ENCODE measurements at regions not wholly inside any gene's neighbourhood (a gene's known extent, or its start where the extent isn't known, plus 50 kb on each side); places are given as distances from the start of the nearest gene placed in this dataset.
"Not testable (repeated sequence)": the region's sequence is repeated elsewhere in the genome, so short reads cannot be mapped to it uniquely, and the experiment has no call there.

DNA sequence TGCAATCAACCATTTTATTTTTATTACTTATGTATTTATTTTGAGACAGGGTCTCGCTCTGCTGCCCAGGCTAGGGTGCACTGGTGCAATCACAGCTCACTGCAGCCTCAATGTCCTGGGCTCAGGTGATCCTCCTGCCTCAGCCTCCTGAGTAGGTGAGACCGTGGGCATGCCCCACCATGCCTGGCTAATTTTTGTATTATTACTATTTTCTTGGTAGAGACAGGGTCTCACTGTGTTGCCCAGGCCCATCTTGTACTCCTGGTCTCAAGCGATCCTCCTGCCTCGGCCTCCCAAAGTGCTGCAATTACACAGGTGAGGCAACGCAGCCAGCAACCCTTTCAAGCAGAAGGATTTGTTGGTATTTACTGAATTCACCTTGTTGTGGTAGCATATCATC lies 60.3 kb upstream of the PPP2R3B start:
- no peak for DNase-seq (ENCODE audit: low read depth, low spot score)

DNA sequence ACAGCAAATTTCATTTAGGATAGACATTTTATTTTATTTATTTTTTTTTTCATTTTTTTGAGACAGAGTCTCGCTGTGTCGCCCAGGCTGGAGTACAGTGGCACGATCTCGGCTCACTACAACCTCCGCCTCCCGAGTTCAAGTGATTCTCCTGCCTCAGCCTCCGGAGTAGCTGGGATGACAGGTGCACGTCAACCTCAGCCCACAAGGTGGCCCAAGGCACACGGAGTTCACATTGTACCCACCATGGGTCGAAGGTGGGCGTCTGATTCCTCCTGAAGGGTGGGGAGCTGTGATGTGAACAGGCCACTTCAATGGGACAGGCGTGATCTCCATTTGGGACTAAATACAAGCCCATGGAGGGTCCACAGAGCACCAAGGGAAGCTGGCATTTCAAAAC lies 65.0 kb upstream of the PPP2R3B start:
- TF ChIP-seq, protein P1, sequence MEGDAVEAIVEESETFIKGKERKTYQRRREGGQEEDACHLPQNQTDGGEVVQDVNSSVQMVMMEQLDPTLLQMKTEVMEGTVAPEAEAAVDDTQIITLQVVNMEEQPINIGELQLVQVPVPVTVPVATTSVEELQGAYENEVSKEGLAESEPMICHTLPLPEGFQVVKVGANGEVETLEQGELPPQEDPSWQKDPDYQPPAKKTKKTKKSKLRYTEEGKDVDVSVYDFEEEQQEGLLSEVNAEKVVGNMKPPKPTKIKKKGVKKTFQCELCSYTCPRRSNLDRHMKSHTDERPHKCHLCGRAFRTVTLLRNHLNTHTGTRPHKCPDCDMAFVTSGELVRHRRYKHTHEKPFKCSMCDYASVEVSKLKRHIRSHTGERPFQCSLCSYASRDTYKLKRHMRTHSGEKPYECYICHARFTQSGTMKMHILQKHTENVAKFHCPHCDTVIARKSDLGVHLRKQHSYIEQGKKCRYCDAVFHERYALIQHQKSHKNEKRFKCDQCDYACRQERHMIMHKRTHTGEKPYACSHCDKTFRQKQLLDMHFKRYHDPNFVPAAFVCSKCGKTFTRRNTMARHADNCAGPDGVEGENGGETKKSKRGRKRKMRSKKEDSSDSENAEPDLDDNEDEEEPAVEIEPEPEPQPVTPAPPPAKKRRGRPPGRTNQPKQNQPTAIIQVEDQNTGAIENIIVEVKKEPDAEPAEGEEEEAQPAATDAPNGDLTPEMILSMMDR (IDR thresholded peaks at IDR 0.05 in 2 of 3, conservative IDR thresholded peaks at IDR 0.05 in 1 of 3; ENCODE audit: borderline replicate concordance in 1 of 3, insufficient read depth in 1 of 3, low read depth in 2 of 3, low read length in 2 of 3), result peak; percentile 8 to 23 (median 21); a peak in 1 of 6 replicates
- peak; percentile 22; the same call in 1 of the 2 replicates for TF ChIP-seq RAD21 (IDR thresholded peaks at IDR 0.05; ENCODE audit: low read depth)
- RAD21 ChIA-PET (ENCODE audit: low non-redundant PET in 1 of 2, low total read pairs in 2 of 2, uncharacterized antibody in 2 of 2, unreplicated experiment in 2 of 2), result not testable (repeated sequence)

More for the DNA sequence above, 60.3 kb upstream of the PPP2R3B start:
- no peaks in the 10 kb centered on the region for H3K36me3 ChIP-seq (ENCODE audit: control insufficient read depth in 1 of 2, insufficient read depth in 2 of 2, low read length in 2 of 2)
- ChIA-PET RAD21 (ENCODE audit: low non-redundant PET in 1 of 2, low total read pairs in 2 of 2, uncharacterized antibody in 2 of 2, unreplicated experiment in 2 of 2) (no interaction called here), CTCF (no interaction called here), POLR2A (no interaction called here)
- no peaks in the 10 kb centered on the region for H4K20me1 ChIP-seq (ENCODE audit: insufficient read depth)
- ATAC-seq, result no peak
- no peak overlapping the region for H3K9ac ChIP-seq (ENCODE audit: low read length)
- H3K9me3 ChIP-seq (ENCODE audit: control insufficient read depth in 1 of 2, insufficient read depth in 1 of 2, low read depth in 1 of 2, low read length in 2 of 2), result no peaks in the 10 kb centered on the region
- TF ChIP-seq, protein P1 (IDR thresholded peaks at IDR 0.05 in 2 of 3, conservative IDR thresholded peaks at IDR 0.05 in 1 of 3; ENCODE audit: borderline replicate concordance in 1 of 3, insufficient read depth in 1 of 3, low read depth in 2 of 3, low read length in 2 of 3), result no peak
- no peak for TF ChIP-seq CBX3 (IDR thresholded peaks at IDR 0.05; ENCODE audit: low read depth)
- TF ChIP-seq JUND (IDR thresholded peaks at IDR 0.05), result no peak
- no peak for TF ChIP-seq YY1 (IDR thresholded peaks at IDR 0.05; ENCODE audit: extremely low read depth, insufficient replicate concordance, low read depth, low read length)
- peaks cover 4% of the 10 kb centered on the region; the same call in 1 of the 2 replicates for H3K27me3 ChIP-seq (ENCODE audit: insufficient read depth, low read length)
- no peaks in the 10 kb centered on the region for H3K9me2 ChIP-seq (ENCODE audit: insufficient read depth)
- no peak overlapping the region for H3K4me2 ChIP-seq (ENCODE audit: low read length)
- H3K4me3 ChIP-seq (replicated peaks in 1 of 2; ENCODE audit: low read depth in 1 of 2, low read length in 2 of 2), result no peak overlapping the region
- no TSS peak for BruUV-seq (replicated peaks)
- no peak overlapping the region for H3K27ac ChIP-seq (ENCODE audit: low read depth, low read length)
- no peaks in the 10 kb centered on the region for H3K79me2 ChIP-seq (ENCODE audit: insufficient read depth, low read length)
- H3K4me1 ChIP-seq (ENCODE audit: control insufficient read depth in 1 of 2, insufficient read depth in 2 of 2, low read length in 2 of 2), result no peaks in the 10 kb centered on the region
- intact Hi-C loops (cut with micrococcal nuclease), result no loop called here
- H2AFZ ChIP-seq (ENCODE audit: low read depth, low read length, poor library complexity, severe bottlenecking), result no peak overlapping the region

More for the DNA sequence above, 65.0 kb upstream of the PPP2R3B start:
- H3K4me1 ChIP-seq (ENCODE audit: control insufficient read depth in 1 of 2, insufficient read depth in 2 of 2, low read length in 2 of 2); H3K9ac ChIP-seq (ENCODE audit: low read length); H2AFZ ChIP-seq (ENCODE audit: low read depth, low read length, poor library complexity, severe bottlenecking); POLR2A ChIA-PET; H3K27ac ChIP-seq (ENCODE audit: low read depth, low read length); H3K9me3 ChIP-seq (ENCODE audit: control insufficient read depth in 1 of 2, insufficient read depth in 1 of 2, low read depth in 1 of 2, low read length in 2 of 2); BruUV-seq (replicated peaks); H3K4me3 ChIP-seq (replicated peaks in 1 of 2; ENCODE audit: low read depth in 1 of 2, low read length in 2 of 2); H3K9me2 ChIP-seq (ENCODE audit: insufficient read depth); DNase-seq (ENCODE audit: low read depth, low spot score); H3K36me3 ChIP-seq (ENCODE audit: control insufficient read depth in 1 of 2, insufficient read depth in 2 of 2, low read length in 2 of 2); CTCF ChIA-PET; ATAC-seq; H4K20me1 ChIP-seq (ENCODE audit: insufficient read depth); H3K79me2 ChIP-seq (ENCODE audit: insufficient read depth, low read length); H3K4me2 ChIP-seq (ENCODE audit: low read length); H3K27me3 ChIP-seq (ENCODE audit: insufficient read depth, low read length); intact Hi-C loops (cut with micrococcal nuclease): not testable (repeated sequence)
